Activated CD8-positive, alpha-beta memory T cell treated with anti-CD3 and anti-CD28 coated beads, Interleukin-2, amount 50 U/mL, for 4 hours (primary cell): ENCODE measurements at regions not wholly inside any gene's neighbourhood (a gene's known extent, or its start where the extent isn't known, plus 50 kb on each side); places are given as distances from the start of the nearest gene placed in this dataset.
"Not testable (repeated sequence)": the region's sequence is repeated elsewhere in the genome, so short reads cannot be mapped to it uniquely, and the experiment has no call there.

ENCODE experiments used
- DNase-seq: peaks from one replicate; pipeline ENCODE4 v3.0.0-alpha.2; 2020

- no peak for DNase-seq
Observed at GRCh38 chr7:9719721-9720120, 1254.0 kb upstream of the PHF14 start.

- DNase-seq, result not testable (repeated sequence)
Observed at GRCh38 chr7:9725940-9726663, 1247.6 kb upstream of the PHF14 start.

GRCh38 chr7:9726811-9727210 lies 1246.9 kb upstream of the PHF14 start:
- not testable (repeated sequence) for DNase-seq

- not testable (repeated sequence) for DNase-seq
Observed at GRCh38 chr7:9727467-9727869, 1246.2 kb upstream of the PHF14 start.

- DNase-seq, result not testable (repeated sequence)
Observed at GRCh38 chr7:9728014-9728657, 1245.5 kb upstream of the PHF14 start.

GRCh38 chr7:9752033-9752432 lies 1221.6 kb upstream of the PHF14 start:
- DNase-seq, result no peak

- DNase-seq, result no peak
Observed at GRCh38 chr7:9761224-9761623, 1212.4 kb upstream of the PHF14 start.

- DNase-seq, result no peak
Observed at GRCh38 chr7:9776900-9777299, 1196.8 kb upstream of the PHF14 start.

- no peak for DNase-seq
Observed at GRCh38 chr7:9778367-9778766, 1195.3 kb upstream of the PHF14 start.

GRCh38 chr7:9781710-9782109 lies 1192.0 kb upstream of the PHF14 start:
- no peak for DNase-seq

GRCh38 chr7:9782275-9782674 lies 1191.4 kb upstream of the PHF14 start:
- DNase-seq, result no peak

GRCh38 chr7:9785211-9785610 lies 1188.5 kb upstream of the PHF14 start:
- DNase-seq, result no peak

GRCh38 chr7:9796241-9796640 lies 1177.4 kb upstream of the PHF14 start:
- no peak for DNase-seq

- DNase-seq, result no peak
Observed at GRCh38 chr7:9822458-9823290, 1151.0 kb upstream of the PHF14 start.

- DNase-seq, result no peak
Observed at GRCh38 chr7:9835199-9835598, 1138.5 kb upstream of the PHF14 start.

- no peak for DNase-seq
Observed at GRCh38 chr7:9836671-9837070, 1137.0 kb upstream of the PHF14 start.

- no peak for DNase-seq
Observed at GRCh38 chr7:9842301-9842700, 1131.4 kb upstream of the PHF14 start.

GRCh38 chr7:9846902-9847301 lies 1126.8 kb upstream of the PHF14 start:
- no peak for DNase-seq

GRCh38 chr7:9854605-9855004 lies 1119.1 kb upstream of the PHF14 start:
- no peak for DNase-seq

GRCh38 chr7:9856668-9857067 lies 1117.0 kb upstream of the PHF14 start:
- DNase-seq, result no peak

- no peak for DNase-seq
Observed at GRCh38 chr7:9863545-9863944, 1110.1 kb upstream of the PHF14 start.

- no peak for DNase-seq
Observed at GRCh38 chr7:9869151-9869550, 1104.5 kb upstream of the PHF14 start.

GRCh38 chr7:9869566-9869965 lies 1104.1 kb upstream of the PHF14 start:
- DNase-seq, result no peak

GRCh38 chr7:9870674-9871073 lies 1103.0 kb upstream of the PHF14 start:
- no peak for DNase-seq
